ENCODE measurements at regions not wholly inside any gene's neighbourhood (a gene's known extent, or its start where the extent isn't known, plus 50 kb on each side); places are given as distances from the start of the nearest gene placed in this dataset.

DNA sequence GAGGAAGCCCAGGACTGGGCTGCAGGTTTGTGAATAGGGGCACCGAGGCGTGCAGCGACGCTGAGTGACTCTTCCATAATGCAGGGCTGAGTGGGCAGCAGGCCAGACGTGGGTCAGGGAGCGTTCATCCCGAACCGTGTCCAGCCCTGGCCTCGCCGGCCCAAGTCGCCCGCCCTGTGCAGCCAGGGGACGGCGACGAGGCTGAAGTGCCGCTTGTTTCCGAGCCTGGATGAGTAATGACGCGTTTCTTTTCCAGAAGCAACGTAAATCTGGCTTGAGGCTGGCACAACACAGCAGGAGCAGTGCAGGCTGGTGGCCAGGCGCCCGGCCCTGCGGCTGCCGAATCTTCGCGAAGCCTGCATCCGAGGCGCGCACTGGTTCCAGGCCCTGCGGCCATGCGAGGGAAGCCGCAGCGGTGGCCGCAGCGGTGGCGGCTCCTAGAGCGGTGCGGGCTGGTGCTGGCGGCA is 74.0 kb upstream of the SEC61G start:
- H3K4me2 ChIP-seq = no peak overlapping the region
- Mint-ChIP-seq H3K27me3 (ENCODE audit: insufficient read depth, low read depth, poor library complexity) (no peaks in the 10 kb centered on the region), H3K4me1 (no peaks in the 10 kb centered on the region), H3K27ac (no peak overlapping the region), H3K9me3 (peaks cover 10% of the 10 kb centered on the region), H3K36me3 (ENCODE audit: low read depth) (0 out of 3 replicates have a peak, but pooled peaks cover 2% of the 10 kb centered on the region), H3K4me3 (no peak overlapping the region)
- DNase-seq (ENCODE audit: low spot score) = no peak
- no peak overlapping the region for H3K4me3 ChIP-seq
- H3K79me2 ChIP-seq (replicated peaks; ENCODE audit: insufficient read depth) = no peaks in the 10 kb centered on the region
- H3K4me1 ChIP-seq (ENCODE audit: insufficient read depth) = no peaks in the 10 kb centered on the region
- 0 out of 2 replicates have a peak, but pooled peaks cover 2% of the 10 kb centered on the region for H3F3A ChIP-seq (replicated peaks; ENCODE audit: low read depth)
- H3K27me3 ChIP-seq (ENCODE audit: insufficient read depth) = no peaks in the 10 kb centered on the region
- H2AFZ ChIP-seq = peak overlapping the region; percentile 93
- H4K20me1 ChIP-seq (replicated peaks; ENCODE audit: insufficient read depth) = no peaks in the 10 kb centered on the region
- no peaks in the 10 kb centered on the region for H3K9me2 ChIP-seq (ENCODE audit: insufficient read depth)
- peak; percentile 38; the same call in 2 of the 3 replicates for ATAC-seq
- no peak overlapping the region for H3K27ac ChIP-seq (ENCODE audit: low read depth)
- TF ChIP-seq ZNF114 (CRISPR knock-in tag; IDR thresholded peaks at IDR 0.05) = no peak
- no peak for TF ChIP-seq ETS1 (IDR thresholded peaks at IDR 0.05)
- TF ChIP-seq ZNF331 (CRISPR knock-in tag; IDR thresholded peaks at IDR 0.05; ENCODE audit: low read depth) = no peak
- no peak for TF ChIP-seq POLR2AphosphoS5 (IDR thresholded peaks at IDR 0.05; ENCODE audit: low read depth)
- no peak for TF ChIP-seq NANOG (IDR thresholded peaks at IDR 0.05; ENCODE audit: borderline replicate concordance)
- no peak for TF ChIP-seq EZH2phosphoT487 (IDR thresholded peaks at IDR 0.05; ENCODE audit: unreplicated experiment)
- TF ChIP-seq, protein P1, sequence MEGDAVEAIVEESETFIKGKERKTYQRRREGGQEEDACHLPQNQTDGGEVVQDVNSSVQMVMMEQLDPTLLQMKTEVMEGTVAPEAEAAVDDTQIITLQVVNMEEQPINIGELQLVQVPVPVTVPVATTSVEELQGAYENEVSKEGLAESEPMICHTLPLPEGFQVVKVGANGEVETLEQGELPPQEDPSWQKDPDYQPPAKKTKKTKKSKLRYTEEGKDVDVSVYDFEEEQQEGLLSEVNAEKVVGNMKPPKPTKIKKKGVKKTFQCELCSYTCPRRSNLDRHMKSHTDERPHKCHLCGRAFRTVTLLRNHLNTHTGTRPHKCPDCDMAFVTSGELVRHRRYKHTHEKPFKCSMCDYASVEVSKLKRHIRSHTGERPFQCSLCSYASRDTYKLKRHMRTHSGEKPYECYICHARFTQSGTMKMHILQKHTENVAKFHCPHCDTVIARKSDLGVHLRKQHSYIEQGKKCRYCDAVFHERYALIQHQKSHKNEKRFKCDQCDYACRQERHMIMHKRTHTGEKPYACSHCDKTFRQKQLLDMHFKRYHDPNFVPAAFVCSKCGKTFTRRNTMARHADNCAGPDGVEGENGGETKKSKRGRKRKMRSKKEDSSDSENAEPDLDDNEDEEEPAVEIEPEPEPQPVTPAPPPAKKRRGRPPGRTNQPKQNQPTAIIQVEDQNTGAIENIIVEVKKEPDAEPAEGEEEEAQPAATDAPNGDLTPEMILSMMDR (conservative IDR thresholded peaks at IDR 0.05; ENCODE audit: low read depth in 2 of 2) = no peak
- TF ChIP-seq CREB1 (CRISPR knock-in tag; IDR thresholded peaks at IDR 0.05; ENCODE audit: low read depth) = no peak
- TF ChIP-seq REST (IDR thresholded peaks at IDR 0.05; ENCODE audit: unreplicated experiment) = no peak
- TF ChIP-seq ZNF462 (CRISPR knock-in tag; IDR thresholded peaks at IDR 0.05) = no peak
- TF ChIP-seq JUNB (IDR thresholded peaks at IDR 0.05; ENCODE audit: unreplicated experiment) = no peak
- H3K36me3 ChIP-seq (ENCODE audit: insufficient read depth) = no peaks in the 10 kb centered on the region

Data from GM23338 (cell line).